ENCODE measurements at regions not wholly inside any gene's neighbourhood (a gene's known extent, or its start where the extent isn't known, plus 50 kb on each side); places are given as distances from the start of the nearest gene placed in this dataset.
"Not testable (repeated sequence)": the region's sequence is repeated elsewhere in the genome, so short reads cannot be mapped to it uniquely, and the experiment has no call there.

DNA sequence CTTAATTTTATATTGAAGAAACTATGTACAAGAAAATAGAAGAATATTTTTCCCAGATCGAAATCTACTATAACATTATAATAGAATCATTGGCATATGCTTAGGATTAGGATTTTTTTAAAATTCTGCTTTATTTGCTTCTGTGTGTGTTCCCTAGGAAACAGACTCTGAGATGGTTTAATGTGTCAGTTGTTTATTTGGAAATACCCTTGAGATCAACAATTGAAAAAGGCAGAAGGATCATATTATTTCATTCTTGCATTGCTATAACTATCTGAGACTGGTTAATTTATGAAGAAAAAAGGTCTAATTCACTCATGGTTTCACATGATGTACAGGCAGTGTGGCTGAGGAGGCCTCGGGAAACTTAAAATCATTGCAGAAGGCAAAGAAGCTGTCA lies 622.6 kb downstream of the PRR16 start:
- 61 to 79% (median 78%) methylated on average over 2 of the region's 2 CpGs for WGBS, 3 donors
- FAIRE-seq (no peak), DNase-seq (no peak)
- Histone ChIP-seq H3K9me3 (ENCODE audit: control insufficient read depth in 2 of 2, insufficient read depth in 1 of 2, low read depth in 1 of 2, low read length in 1 of 2) (no peaks in the 10 kb centered on the region), H3K36me3 (ENCODE audit: control insufficient read depth in 3 of 3, insufficient read depth in 2 of 3, low read depth in 1 of 3, low read length in 3 of 3) (no peaks in the 10 kb centered on the region), H3K27me3 (ENCODE audit: control insufficient read depth in 3 of 3, insufficient read depth in 3 of 3, low read length in 3 of 3) (no peaks in the 10 kb centered on the region), H3K4me3 (ENCODE audit: low read depth in 1 of 3, low read length in 3 of 3) (no peak overlapping the region), H3K4me1 (ENCODE audit: control insufficient read depth in 3 of 3, insufficient read depth in 2 of 3, low read depth in 1 of 3, low read length in 2 of 3) (no peaks in the 10 kb centered on the region), H3K27ac (ENCODE audit: low read depth in 1 of 3, low read length in 2 of 3) (no peak overlapping the region)

GRCh38 chr5:121087560-121087959 lies 623.5 kb downstream of the PRR16 start:
- no peak overlapping the region for H3K27ac ChIP-seq (ENCODE audit: low read depth in 1 of 3, low read length in 2 of 3)
- H3K36me3 ChIP-seq (ENCODE audit: control insufficient read depth in 3 of 3, insufficient read depth in 2 of 3, low read depth in 1 of 3, low read length in 3 of 3) = no peaks in the 10 kb centered on the region
- no peaks in the 10 kb centered on the region for H3K27me3 ChIP-seq (ENCODE audit: control insufficient read depth in 3 of 3, insufficient read depth in 3 of 3, low read length in 3 of 3)
- H3K9me3 ChIP-seq (ENCODE audit: control insufficient read depth in 2 of 2, insufficient read depth in 1 of 2, low read depth in 1 of 2, low read length in 1 of 2) = no peaks in the 10 kb centered on the region
- no peak overlapping the region for H3K4me3 ChIP-seq (ENCODE audit: low read depth in 1 of 3, low read length in 3 of 3)
- DNase-seq (no peak), FAIRE-seq (no peak)
- 68 to 77% (median 75%) methylated on average over 3 of the region's 3 CpGs for WGBS, 3 donors
- no peaks in the 10 kb centered on the region for H3K4me1 ChIP-seq (ENCODE audit: control insufficient read depth in 3 of 3, insufficient read depth in 2 of 3, low read depth in 1 of 3, low read length in 2 of 3)

DNA sequence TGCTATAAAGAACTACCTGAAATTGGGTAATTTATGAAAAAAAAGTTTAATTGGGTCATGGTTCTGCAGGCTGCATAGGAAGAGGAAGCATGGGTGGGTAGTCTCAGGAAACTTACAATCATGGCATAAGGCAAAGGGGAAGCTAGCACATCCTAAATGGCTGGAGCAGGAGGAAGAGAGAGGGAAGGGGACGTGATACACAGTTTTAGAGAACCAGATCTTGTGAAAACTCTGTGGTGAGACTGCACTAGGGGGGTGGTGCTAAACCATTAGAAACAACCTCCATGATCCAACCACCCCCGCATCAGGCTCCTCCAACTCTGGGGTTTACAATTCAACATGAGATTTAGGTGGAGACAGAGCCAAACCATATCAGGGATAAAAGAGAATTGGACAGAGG lies 624.2 kb downstream of the PRR16 start:
- H3K27ac ChIP-seq (ENCODE audit: low read depth in 1 of 3, low read length in 2 of 3) = no peak overlapping the region
- no peaks in the 10 kb centered on the region for H3K4me1 ChIP-seq (ENCODE audit: control insufficient read depth in 3 of 3, insufficient read depth in 2 of 3, low read depth in 1 of 3, low read length in 2 of 3)
- H3K4me3 ChIP-seq (ENCODE audit: low read depth in 1 of 3, low read length in 3 of 3) = no peak overlapping the region
- no peaks in the 10 kb centered on the region for H3K27me3 ChIP-seq (ENCODE audit: control insufficient read depth in 3 of 3, insufficient read depth in 3 of 3, low read length in 3 of 3)
- WGBS, 3 donors = 79 to 83% (median 80%) methylated on average over 2 of the region's 2 CpGs
- no peaks in the 10 kb centered on the region for H3K36me3 ChIP-seq (ENCODE audit: control insufficient read depth in 3 of 3, insufficient read depth in 2 of 3, low read depth in 1 of 3, low read length in 3 of 3)
- DNase-seq (no peak), FAIRE-seq (no peak)
- no peaks in the 10 kb centered on the region for H3K9me3 ChIP-seq (ENCODE audit: control insufficient read depth in 2 of 2, insufficient read depth in 1 of 2, low read depth in 1 of 2, low read length in 1 of 2)

GRCh38 chr5:121090822-121091221 lies 626.7 kb downstream of the PRR16 start:
- 62 to 87% (median 81%) methylated on average over 2 of the region's 2 CpGs for WGBS, 3 donors
- no peak overlapping the region for H3K4me3 ChIP-seq (ENCODE audit: low read depth in 1 of 3, low read length in 3 of 3)
- no peaks in the 10 kb centered on the region for H3K9me3 ChIP-seq (ENCODE audit: control insufficient read depth in 2 of 2, insufficient read depth in 1 of 2, low read depth in 1 of 2, low read length in 1 of 2)
- H3K4me1 ChIP-seq (ENCODE audit: control insufficient read depth in 3 of 3, insufficient read depth in 2 of 3, low read depth in 1 of 3, low read length in 2 of 3) = no peaks in the 10 kb centered on the region
- no peak for FAIRE-seq
- no peak for DNase-seq
- no peak overlapping the region for H3K27ac ChIP-seq (ENCODE audit: low read depth in 1 of 3, low read length in 2 of 3)
- no peaks in the 10 kb centered on the region for H3K27me3 ChIP-seq (ENCODE audit: control insufficient read depth in 3 of 3, insufficient read depth in 3 of 3, low read length in 3 of 3)
- no peaks in the 10 kb centered on the region for H3K36me3 ChIP-seq (ENCODE audit: control insufficient read depth in 3 of 3, insufficient read depth in 2 of 3, low read depth in 1 of 3, low read length in 3 of 3)

GRCh38 chr5:121100931-121101330 lies 636.8 kb downstream of the PRR16 start:
- Histone ChIP-seq H3K4me3 (ENCODE audit: low read depth in 1 of 3, low read length in 3 of 3) (no peak overlapping the region), H3K4me1 (ENCODE audit: control insufficient read depth in 3 of 3, insufficient read depth in 2 of 3, low read depth in 1 of 3, low read length in 2 of 3) (no peaks in the 10 kb centered on the region), H3K27ac (ENCODE audit: low read depth in 1 of 3, low read length in 2 of 3) (no peak overlapping the region), H3K27me3 (ENCODE audit: control insufficient read depth in 3 of 3, insufficient read depth in 3 of 3, low read length in 3 of 3) (no peaks in the 10 kb centered on the region), H3K36me3 (ENCODE audit: control insufficient read depth in 3 of 3, insufficient read depth in 2 of 3, low read depth in 1 of 3, low read length in 3 of 3) (no peaks in the 10 kb centered on the region), H3K9me3 (ENCODE audit: control insufficient read depth in 2 of 2, insufficient read depth in 1 of 2, low read depth in 1 of 2, low read length in 1 of 2) (no peaks in the 10 kb centered on the region)
- DNase-seq = no peak
- no peak for FAIRE-seq

DNA sequence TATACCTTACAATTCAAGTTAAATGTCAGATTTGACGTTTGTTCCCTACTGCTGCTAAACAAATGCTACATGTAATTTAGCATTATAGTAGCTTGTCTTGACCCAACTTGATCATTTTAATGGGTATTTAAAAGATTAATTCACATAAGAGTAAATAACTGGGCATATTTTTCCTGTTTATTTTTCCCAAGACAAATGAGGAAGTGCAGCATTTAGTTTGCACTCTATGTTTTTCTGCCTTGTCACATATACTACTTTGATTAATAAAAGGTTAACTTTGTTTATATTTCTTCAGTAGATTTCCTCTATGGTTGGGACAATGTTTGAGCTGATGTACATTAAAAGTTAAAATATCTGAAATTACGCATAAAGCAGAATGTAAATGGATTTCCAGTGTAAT lies 641.8 kb downstream of the PRR16 start:
- Histone ChIP-seq H3K4me1 (ENCODE audit: control insufficient read depth in 3 of 3, insufficient read depth in 2 of 3, low read depth in 1 of 3, low read length in 2 of 3) (no peaks in the 10 kb centered on the region), H3K27me3 (ENCODE audit: control insufficient read depth in 3 of 3, insufficient read depth in 3 of 3, low read length in 3 of 3) (no peaks in the 10 kb centered on the region), H3K36me3 (ENCODE audit: control insufficient read depth in 3 of 3, insufficient read depth in 2 of 3, low read depth in 1 of 3, low read length in 3 of 3) (no peaks in the 10 kb centered on the region), H3K9me3 (ENCODE audit: control insufficient read depth in 2 of 2, insufficient read depth in 1 of 2, low read depth in 1 of 2, low read length in 1 of 2) (no peaks in the 10 kb centered on the region), H3K4me3 (ENCODE audit: low read depth in 1 of 3, low read length in 3 of 3) (no peak overlapping the region), H3K27ac (ENCODE audit: low read depth in 1 of 3, low read length in 2 of 3) (no peak overlapping the region)
- DNase-seq (no peak), FAIRE-seq (no peak)
- 78 to 80% (median 80%) methylated on average over 2 of the region's 2 CpGs for WGBS, 3 donors

GRCh38 chr5:121106721-121107690 lies 642.9 kb downstream of the PRR16 start:
- 88 to 93% (median 92%) methylated on average over 33 of the region's 33 CpGs for WGBS, 3 donors
- not testable (repeated sequence) for H3K4me1 ChIP-seq (ENCODE audit: control insufficient read depth in 3 of 3, insufficient read depth in 2 of 3, low read depth in 1 of 3, low read length in 2 of 3); H3K4me3 ChIP-seq (ENCODE audit: low read depth in 1 of 3, low read length in 3 of 3); DNase-seq; H3K27me3 ChIP-seq (ENCODE audit: control insufficient read depth in 3 of 3, insufficient read depth in 3 of 3, low read length in 3 of 3); FAIRE-seq; H3K36me3 ChIP-seq (ENCODE audit: control insufficient read depth in 3 of 3, insufficient read depth in 2 of 3, low read depth in 1 of 3, low read length in 3 of 3); H3K9me3 ChIP-seq (ENCODE audit: control insufficient read depth in 2 of 2, insufficient read depth in 1 of 2, low read depth in 1 of 2, low read length in 1 of 2); H3K27ac ChIP-seq (ENCODE audit: low read depth in 1 of 3, low read length in 2 of 3)

DNA sequence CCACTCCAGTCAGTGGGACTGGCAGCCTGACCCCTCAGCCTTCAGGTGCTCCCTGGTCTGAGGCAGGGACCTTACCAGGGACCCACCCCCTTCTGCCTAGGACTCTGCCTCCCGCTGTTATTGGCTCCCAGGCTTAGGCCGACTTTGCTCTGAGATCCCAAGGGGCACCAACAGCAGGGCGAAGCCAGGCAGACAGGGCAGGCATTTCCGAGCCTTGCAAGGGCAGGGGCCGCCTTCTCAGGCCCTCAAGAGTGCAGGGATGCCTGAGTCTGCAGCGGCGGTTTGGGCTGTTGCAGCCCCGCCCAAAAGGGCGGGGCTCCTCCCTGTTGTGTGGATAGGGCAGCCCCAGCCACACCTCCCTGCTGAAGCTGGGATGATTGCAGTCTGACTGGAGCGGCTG lies 644.6 kb downstream of the PRR16 start:
- Histone ChIP-seq H3K4me1 (ENCODE audit: control insufficient read depth in 3 of 3, insufficient read depth in 2 of 3, low read depth in 1 of 3, low read length in 2 of 3) (no peaks in the 10 kb centered on the region), H3K27ac (ENCODE audit: low read depth in 1 of 3, low read length in 2 of 3) (no peak overlapping the region), H3K4me3 (ENCODE audit: low read depth in 1 of 3, low read length in 3 of 3) (no peak overlapping the region), H3K9me3 (ENCODE audit: control insufficient read depth in 2 of 2, insufficient read depth in 1 of 2, low read depth in 1 of 2, low read length in 1 of 2) (no peaks in the 10 kb centered on the region), H3K27me3 (ENCODE audit: control insufficient read depth in 3 of 3, insufficient read depth in 3 of 3, low read length in 3 of 3) (no peaks in the 10 kb centered on the region), H3K36me3 (ENCODE audit: control insufficient read depth in 3 of 3, insufficient read depth in 2 of 3, low read depth in 1 of 3, low read length in 3 of 3) (no peaks in the 10 kb centered on the region)
- WGBS, 3 donors = 74 to 87% (median 78%) methylated on average over 10 of the region's 10 CpGs
- DNase-seq (no peak), FAIRE-seq (no peak)

DNA sequence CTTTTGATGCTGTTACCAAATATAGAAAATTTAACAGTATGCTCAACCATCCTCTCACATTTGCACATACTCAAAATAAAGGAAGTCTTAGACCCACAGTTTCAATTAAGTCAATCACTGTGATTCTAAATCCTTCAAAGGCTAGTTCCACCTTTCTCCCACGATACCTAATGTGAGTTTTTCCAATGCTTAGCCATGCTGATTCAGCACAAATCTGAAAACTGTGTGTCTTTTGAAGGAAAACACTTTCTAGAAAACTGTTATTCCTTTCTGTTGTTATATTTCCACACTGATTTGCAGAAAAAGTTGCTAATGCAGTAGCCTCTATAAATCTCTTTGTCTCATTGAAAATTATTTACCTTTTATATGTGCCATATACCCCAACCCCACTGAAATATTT lies 645.7 kb downstream of the PRR16 start:
- FAIRE-seq (no peak), DNase-seq (no peak)
- Histone ChIP-seq H3K9me3 (ENCODE audit: control insufficient read depth in 2 of 2, insufficient read depth in 1 of 2, low read depth in 1 of 2, low read length in 1 of 2) (no peaks in the 10 kb centered on the region), H3K27ac (ENCODE audit: low read depth in 1 of 3, low read length in 2 of 3) (no peak overlapping the region), H3K4me3 (ENCODE audit: low read depth in 1 of 3, low read length in 3 of 3) (no peak overlapping the region), H3K4me1 (ENCODE audit: control insufficient read depth in 3 of 3, insufficient read depth in 2 of 3, low read depth in 1 of 3, low read length in 2 of 3) (no peaks in the 10 kb centered on the region), H3K27me3 (ENCODE audit: control insufficient read depth in 3 of 3, insufficient read depth in 3 of 3, low read length in 3 of 3) (no peaks in the 10 kb centered on the region), H3K36me3 (ENCODE audit: control insufficient read depth in 3 of 3, insufficient read depth in 2 of 3, low read depth in 1 of 3, low read length in 3 of 3) (no peaks in the 10 kb centered on the region)
- 0 to 64% (median 48%) methylated on average over 1 of the region's 1 CpG for WGBS, 3 donors
